BE2C (cell line): ENCODE measurements at regions not wholly inside any gene's neighbourhood (a gene's known extent, or its start where the extent isn't known, plus 50 kb on each side); places are given as distances from the start of the nearest gene placed in this dataset.

Source experiments
- DNase-seq: peaks from one replicate; pipeline ENCODE4 v3.0.0-alpha.2; 2020
- H3K27me3 ChIP-seq: fragments of 250-450 bp; sonication (Bioruptor Pico); 2 replicates; pipeline ENCODE4 v1.5.1; 2020; ENCODE audit warnings: mild to moderate bottlenecking
- H3K36me3 ChIP-seq: fragments of 250-450 bp; sonication (Bioruptor Pico); 2 replicates; pipeline ENCODE4 v1.5.1; 2020; ENCODE audit warnings: mild to moderate bottlenecking
- H3K4me1 ChIP-seq: fragments of 250-450 bp; sonication (Bioruptor Pico); 2 replicates; pipeline ENCODE4 v1.5.1; 2020
- H3K4me3 ChIP-seq: 2 replicates; pipeline ENCODE4 v1.5.1; 2011; ENCODE audit warnings: low read depth, low read length
- H3K9me3 ChIP-seq: fragments of 250-450 bp; sonication (Bioruptor Pico); 2 replicates; pipeline ENCODE4 v1.5.1; 2020
- TF ChIP-seq, protein P1 (sequence below): IDR thresholded peaks from 2 replicates; pipeline ENCODE4 v1.5.1; 2012; ENCODE audit warnings: mild to moderate bottlenecking, low read depth, low read length

DNA sequence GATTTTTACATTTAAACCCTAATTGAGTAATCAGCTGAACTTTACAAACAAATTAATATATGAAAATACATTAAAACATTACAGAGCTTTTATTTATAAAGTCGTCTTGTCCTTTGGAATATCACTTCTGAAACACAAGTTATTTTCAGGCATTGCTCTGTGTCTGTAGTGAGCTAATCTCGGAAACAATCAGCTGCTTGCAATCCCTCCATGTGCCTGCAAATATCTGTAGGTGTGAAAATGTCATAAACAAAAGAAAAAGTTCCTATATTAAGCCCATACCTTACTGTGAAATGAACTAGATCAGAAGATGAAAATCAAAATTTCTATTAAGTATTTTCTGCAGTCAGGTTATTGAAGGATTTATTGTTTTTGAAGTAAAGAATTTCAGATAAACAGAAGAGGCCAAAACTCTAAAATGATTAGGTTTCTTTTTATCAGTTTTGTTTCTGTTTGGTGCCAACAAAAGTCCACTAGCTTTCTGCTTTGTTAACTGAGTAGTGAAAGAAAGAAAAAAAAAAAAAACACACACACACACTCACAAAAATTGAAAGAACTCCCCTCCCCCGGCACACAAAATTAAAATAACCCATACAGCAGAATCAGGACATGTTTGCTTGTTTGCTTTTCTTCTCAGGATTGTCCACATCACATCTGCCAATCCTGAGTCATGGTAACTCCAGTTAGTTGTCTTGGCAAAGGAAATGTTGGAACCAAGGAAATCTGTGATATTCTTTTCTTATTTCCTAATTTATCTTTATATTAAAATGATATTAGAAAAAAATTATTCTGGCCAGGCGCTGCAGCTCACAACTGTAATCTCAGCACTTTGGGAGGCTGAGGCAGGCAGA, 627.0 kb upstream of the SLC39A10 start:
- H3K4me3 ChIP-seq = no peak overlapping the region
- TF ChIP-seq, protein P1, sequence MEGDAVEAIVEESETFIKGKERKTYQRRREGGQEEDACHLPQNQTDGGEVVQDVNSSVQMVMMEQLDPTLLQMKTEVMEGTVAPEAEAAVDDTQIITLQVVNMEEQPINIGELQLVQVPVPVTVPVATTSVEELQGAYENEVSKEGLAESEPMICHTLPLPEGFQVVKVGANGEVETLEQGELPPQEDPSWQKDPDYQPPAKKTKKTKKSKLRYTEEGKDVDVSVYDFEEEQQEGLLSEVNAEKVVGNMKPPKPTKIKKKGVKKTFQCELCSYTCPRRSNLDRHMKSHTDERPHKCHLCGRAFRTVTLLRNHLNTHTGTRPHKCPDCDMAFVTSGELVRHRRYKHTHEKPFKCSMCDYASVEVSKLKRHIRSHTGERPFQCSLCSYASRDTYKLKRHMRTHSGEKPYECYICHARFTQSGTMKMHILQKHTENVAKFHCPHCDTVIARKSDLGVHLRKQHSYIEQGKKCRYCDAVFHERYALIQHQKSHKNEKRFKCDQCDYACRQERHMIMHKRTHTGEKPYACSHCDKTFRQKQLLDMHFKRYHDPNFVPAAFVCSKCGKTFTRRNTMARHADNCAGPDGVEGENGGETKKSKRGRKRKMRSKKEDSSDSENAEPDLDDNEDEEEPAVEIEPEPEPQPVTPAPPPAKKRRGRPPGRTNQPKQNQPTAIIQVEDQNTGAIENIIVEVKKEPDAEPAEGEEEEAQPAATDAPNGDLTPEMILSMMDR = no peak
- H3K27me3 ChIP-seq = no peaks in the 10 kb centered on the region
- no peaks in the 10 kb centered on the region for H3K36me3 ChIP-seq
- no peaks in the 10 kb centered on the region for H3K9me3 ChIP-seq
- no peaks in the 10 kb centered on the region; the same call in 1 of the 2 replicates for H3K4me1 ChIP-seq
- no peak for DNase-seq

DNA sequence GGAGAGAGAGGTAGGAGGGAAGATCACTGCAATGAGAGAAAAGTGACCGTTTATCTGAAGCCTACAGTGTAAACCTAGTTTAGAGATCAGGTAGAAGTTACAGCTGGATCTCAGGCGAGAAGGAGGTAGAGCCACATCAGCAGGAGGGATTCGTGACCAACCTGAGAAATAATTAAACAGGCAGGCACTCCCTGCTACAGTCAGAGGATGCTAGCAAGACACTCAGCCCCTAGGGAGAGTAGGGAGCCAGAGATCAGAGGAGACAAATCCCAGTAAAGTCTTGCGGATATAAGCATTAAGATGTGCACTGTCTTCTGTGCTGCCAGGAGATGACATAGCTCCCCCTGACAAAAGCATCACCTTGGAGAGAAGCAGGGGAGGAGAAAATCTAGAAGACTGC, 629.1 kb upstream of the SLC39A10 start:
- Histone ChIP-seq H3K27me3 (no peaks in the 10 kb centered on the region), H3K4me1 (no peaks in the 10 kb centered on the region; the same call in 1 of the 2 replicates), H3K9me3 (no peaks in the 10 kb centered on the region), H3K36me3 (no peaks in the 10 kb centered on the region), H3K4me3 (no peak overlapping the region)
- TF ChIP-seq, protein P1 = no peak
- DNase-seq = no peak

DNA sequence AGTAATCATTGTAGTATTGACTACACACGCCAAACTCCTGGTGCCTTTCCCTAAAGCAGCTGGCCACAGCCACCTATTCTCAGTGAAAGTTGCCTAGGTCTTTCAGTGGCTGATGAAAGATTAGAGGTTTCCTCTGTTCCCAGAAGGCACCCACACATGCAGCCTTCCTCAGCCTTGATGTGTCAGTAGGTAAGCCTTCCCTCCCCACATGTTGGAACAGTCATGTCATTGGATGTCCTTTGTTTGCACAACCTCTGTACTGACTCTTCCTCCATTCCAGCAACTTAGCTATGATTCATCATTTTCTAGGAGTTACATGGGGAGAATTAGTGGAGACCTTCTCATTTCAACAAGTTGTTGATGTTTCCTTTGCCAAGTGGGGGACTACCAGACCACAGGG, 630.8 kb upstream of the SLC39A10 start:
- H3K4me3 ChIP-seq = no peak overlapping the region
- H3K27me3 ChIP-seq = no peaks in the 10 kb centered on the region
- no peak for DNase-seq
- H3K36me3 ChIP-seq = no peaks in the 10 kb centered on the region
- TF ChIP-seq, protein P1 = no peak
- no peaks in the 10 kb centered on the region for H3K9me3 ChIP-seq
- no peaks in the 10 kb centered on the region; the same call in 1 of the 2 replicates for H3K4me1 ChIP-seq

DNA sequence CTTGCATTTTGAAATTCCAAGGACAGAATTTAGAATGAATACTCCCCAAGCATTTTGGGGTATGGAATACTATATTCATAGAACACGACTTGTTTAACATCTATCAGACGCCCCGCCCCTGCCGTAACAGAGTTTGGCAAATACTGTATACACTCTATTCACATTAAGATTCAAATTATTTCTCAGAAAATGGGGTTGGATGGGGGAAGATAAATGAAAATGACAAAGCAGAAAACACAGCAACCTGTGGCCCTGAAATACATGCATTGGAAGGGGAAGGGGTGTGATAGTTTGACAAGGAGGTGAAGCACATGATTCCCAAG, 634.6 kb upstream of the SLC39A10 start:
- no peak overlapping the region for H3K4me3 ChIP-seq
- no peak for DNase-seq
- no peaks in the 10 kb centered on the region for H3K36me3 ChIP-seq
- no peaks in the 10 kb centered on the region for H3K9me3 ChIP-seq
- TF ChIP-seq, protein P1 = no peak
- no peaks in the 10 kb centered on the region for H3K27me3 ChIP-seq
- H3K4me1 ChIP-seq = no peaks in the 10 kb centered on the region

DNA sequence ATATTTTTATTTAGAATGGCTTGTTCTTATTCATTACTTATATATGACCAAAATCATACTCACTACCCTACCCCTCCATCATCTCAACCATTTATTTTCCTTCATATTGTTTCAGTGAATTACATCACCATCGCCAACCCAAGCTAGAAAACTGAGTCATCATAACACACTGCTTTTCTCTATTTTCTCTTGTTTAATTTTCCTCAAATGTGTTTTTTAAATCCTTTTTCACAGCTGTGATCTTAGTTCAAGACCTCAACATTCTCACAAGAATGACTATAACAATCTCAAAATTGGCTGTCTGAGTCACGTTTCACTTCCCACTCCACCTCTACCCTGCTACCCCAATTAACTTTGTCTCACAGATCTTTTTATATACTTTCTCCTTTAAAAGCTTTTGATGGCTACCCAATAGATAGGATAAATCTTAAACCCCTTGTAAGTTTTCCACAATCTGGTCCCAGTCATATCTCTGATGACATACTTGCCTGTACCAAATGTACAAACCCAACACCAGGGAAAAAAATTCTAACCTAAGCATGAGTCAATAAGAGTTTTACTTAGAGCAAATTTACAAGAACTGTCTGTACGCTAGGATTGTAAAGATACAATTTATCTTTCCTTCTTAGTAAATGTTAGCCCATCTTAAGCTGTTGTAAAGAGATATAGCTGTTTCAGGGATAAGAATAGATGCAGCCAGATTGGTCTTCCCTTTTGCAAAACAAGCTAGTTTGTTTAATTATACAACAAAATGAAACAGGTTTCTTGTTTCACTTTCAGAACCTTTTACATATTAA, 635.1 kb upstream of the SLC39A10 start:
- Histone ChIP-seq H3K4me3 (no peak overlapping the region), H3K9me3 (no peaks in the 10 kb centered on the region), H3K27me3 (no peaks in the 10 kb centered on the region), H3K36me3 (no peaks in the 10 kb centered on the region), H3K4me1 (no peaks in the 10 kb centered on the region)
- no peak for DNase-seq
- TF ChIP-seq, protein P1 = no peak

DNA sequence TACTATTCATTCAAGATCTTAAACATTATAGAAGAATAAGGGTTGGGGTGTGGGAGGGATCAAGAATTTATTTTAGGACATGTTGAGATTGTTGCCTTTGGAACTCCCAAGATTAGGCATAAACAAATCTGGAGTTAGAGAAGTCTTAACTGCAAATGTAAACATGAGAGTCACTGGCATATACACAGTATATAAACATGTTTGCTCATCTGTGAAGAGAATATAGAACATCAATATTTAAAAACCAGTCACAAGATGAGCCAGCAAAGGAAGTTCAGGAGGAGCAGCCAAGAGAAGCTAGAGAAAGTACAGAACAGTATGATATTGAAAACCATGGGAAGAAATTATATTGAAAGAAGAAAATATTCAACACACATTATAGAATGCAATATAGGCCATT, 638.6 kb upstream of the SLC39A10 start:
- TF ChIP-seq, protein P1 = no peak
- H3K4me1 ChIP-seq = no peaks in the 10 kb centered on the region
- no peaks in the 10 kb centered on the region for H3K27me3 ChIP-seq
- H3K9me3 ChIP-seq = no peaks in the 10 kb centered on the region
- DNase-seq = no peak
- no peak overlapping the region for H3K4me3 ChIP-seq
- no peaks in the 10 kb centered on the region for H3K36me3 ChIP-seq
